ENCODE measurements at regions not wholly inside any gene's neighbourhood (a gene's known extent, or its start where the extent isn't known, plus 50 kb on each side); places are given as distances from the start of the nearest gene placed in this dataset.

DNA sequence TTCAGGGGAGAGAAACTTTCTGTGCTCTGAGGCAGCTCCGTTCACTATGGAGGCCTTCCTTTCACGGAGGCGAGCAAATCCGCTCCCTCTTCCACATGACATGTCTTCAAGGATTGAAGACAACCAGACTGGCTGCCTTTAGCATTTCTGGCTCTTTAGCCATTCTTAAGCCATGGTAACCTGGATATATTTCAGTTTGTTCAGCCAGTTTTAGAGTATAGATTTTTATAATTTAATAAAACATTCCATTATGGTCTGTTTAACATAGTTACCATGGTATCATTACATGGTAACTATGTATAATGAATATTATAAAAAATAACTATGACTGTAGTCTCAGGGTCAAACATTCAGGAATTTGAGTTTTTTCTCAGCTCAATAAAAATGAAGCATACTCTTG is 54.2 kb upstream of the NFIA start:
- no peak for DNase-seq

DNA sequence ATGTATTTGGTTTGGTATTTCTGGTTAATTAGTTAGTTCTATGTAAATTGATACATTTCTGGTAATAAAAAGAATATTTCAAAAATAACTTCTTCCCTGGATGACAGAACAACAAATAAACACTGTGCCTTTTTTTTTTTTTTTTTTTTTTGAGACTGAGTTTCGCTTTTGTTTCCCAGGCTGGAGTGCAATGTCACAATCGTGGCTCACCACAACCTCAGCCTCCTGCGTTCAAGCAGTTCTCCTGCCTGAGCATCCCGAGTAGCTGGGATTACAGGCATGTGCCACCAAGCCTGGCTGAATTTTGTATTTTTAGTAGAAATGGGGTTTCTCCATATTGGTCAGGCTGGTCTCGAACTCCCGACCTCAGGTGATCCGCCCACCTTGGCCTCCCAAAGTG is 64.3 kb upstream of the NFIA start:
- peak; percentile 23 for DNase-seq

DNA sequence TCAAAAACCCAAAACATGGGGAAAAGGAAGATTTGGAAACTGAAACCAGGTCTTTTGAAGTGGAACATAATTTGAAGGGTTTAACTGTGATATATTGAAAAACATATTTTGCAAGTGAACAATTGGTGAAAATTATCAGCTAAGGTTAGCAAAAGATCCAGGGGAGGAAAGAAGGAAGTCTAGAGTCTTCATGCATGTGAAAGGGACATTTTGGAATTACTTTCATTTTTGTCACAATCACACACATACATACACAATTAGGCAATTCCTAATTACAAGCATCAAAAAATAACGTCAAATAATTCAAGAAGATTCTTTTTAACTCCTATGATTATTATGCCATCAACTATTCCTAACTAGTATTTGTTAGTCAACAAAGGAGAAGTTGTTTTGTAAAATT is 64.7 kb upstream of the NFIA start:
- DNase-seq, result no peak

DNA sequence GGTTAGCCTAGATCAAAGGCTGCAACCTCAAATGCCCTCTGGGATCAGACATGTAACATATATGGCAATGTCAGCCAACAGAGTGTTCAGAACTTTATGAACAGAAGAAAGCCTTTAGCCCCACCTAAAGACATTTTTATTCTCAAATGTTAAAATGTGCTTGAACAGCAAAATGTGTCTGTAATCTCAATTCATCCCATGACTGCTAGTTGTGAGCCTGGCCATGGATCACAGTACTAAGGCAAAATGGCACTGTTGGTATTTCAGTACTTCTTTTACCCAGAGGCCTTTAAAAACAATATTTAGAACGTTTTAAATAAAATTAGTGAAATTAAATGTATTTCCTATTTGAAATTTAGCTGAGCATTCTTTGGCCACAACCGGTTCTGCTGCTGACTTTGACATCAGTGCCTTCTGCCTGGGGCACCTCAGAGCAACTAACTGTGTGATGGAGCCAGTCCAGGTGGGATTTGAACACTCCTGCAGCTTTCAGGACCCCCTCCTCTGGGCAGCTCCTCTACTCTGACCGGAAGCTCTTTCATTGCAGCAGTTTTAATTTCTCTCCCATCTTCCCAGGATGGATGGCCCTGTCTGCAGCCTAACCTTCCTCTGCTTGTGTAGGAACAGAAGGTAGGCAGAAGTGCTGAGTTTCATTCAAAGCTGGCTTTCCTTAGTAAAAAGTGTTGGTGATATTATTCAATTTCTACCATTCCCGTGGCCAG is 68.3 kb upstream of the NFIA start:
- DNase-seq, result peak; percentile 20

DNA sequence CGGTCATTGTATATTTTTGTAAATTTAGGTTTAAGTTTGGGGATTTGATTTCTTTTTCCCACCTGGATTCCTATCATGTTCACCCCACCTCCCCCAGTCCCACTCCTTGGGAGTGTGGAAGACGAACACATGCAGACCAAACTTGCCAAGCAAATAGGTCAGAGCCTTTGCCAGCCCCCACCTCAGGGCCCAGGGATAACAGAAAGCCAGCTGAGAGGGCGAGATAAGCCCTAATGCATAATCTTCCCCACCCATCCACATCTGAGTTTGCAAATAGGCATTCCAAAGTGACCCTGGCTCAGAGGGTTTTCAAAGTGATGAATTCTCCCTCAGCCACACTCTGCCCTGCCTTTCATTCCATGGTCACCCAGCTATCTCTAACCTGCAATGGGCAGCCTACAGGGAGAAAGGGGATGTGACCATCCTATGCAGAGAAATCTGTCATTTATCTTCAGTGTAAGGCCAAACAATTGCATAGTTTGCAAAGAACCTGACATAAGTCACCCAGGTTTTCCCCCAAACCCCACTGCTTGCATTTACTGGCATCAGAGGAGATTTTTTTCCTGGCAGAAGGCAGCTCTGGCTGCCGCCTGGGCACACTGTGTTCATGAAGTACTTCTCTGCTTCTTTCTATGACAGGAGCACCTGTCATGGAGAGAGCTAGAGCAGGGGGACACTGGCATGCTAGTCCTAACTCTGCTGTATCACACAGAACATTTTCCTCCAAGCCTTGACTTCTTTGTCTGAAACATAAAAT is 69.0 kb upstream of the NFIA start:
- peak; percentile 95 for DNase-seq

DNA sequence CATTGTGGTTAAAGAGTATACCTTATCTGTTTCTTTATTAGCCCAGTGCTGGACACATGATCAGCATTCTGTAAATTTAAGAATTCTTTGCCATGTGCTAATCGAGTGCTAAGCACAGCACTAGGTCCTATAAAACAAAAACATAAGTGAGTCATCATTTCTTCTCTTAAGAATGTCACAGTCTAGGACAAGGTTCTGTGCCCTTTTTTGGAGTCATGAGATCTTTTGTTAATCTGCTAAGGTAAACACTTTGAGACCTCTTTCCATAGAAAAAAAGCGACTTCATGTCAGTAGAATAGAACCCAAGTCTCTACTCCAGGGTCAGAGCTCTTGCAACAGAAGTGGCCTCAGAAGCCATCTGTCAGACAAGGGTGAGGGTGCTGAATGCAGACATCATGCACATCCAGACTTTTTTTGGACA is 70.0 kb upstream of the NFIA start:
- peak; percentile 62 for DNase-seq

DNA sequence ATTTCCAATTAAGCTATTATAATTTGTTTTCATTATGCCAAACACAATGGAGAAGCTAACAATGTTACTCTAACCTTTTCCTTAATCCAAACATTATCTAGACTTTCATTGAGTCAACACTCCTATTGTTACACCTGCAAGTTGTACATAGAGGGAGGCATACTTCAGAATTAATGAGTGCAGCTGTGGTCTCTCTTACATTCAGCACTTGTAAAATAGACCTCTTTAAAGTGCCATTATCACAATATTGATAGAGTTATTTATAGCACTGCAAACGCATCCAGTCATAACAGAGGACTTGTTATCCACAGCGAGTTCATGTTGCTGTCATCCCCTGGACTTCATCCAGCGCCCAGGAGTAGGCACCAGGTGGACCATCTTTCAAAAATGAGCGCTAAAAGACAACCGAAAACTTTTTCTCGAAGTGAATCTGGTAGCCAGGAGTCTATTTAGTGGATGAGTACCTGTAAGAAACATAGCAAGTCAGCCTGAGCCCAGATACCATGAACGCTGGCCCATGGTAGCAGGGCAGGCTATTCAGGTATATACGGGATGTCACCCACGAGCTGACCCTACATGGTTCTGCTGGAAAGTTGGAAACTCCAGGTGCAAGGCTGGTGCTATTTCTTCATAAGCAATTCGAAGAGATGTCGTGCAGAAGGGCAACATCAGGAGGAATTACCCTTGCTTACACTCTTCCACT is 70.6 kb upstream of the NFIA start:
- DNase-seq, result no peak

DNA sequence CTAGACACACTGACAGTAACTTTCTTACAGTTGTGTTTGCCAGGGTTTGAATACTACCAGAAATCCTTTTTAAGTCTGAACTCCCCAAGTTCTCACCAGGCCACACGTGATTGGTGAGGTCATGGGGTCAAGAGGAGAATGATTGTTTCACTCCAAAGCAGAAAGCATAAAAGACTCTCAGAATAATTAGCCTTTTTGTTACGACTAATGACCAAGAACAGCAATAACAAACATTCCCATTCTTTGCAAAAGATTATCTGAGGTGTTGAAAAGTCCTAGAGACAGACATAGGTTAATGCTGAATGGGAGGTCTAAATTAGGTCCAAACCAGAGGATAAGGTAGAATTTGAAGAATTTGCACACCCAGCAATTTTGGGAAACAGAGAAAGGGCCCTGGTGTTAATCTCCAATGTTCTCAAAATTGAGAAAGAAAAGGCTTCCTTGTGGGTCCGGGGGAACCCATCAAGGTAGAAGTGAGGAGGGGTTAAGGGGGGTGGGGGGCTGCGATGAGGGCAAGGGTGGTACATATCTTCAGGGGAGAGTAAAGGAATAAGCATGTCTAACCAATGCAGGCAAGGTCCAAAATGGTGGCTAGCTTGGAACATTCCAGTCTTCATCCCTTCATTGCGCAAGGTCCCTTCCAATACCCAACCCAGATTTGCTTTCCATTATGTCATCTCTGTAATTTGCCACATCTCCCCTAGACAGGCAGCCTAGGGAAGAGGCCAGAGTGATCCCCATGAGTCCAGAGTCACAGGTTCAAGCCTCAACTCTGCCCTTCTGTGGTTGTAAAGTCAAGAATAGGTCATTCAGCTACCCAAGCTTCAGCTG is 74.6 kb upstream of the NFIA start:
- no peak for DNase-seq

DNA sequence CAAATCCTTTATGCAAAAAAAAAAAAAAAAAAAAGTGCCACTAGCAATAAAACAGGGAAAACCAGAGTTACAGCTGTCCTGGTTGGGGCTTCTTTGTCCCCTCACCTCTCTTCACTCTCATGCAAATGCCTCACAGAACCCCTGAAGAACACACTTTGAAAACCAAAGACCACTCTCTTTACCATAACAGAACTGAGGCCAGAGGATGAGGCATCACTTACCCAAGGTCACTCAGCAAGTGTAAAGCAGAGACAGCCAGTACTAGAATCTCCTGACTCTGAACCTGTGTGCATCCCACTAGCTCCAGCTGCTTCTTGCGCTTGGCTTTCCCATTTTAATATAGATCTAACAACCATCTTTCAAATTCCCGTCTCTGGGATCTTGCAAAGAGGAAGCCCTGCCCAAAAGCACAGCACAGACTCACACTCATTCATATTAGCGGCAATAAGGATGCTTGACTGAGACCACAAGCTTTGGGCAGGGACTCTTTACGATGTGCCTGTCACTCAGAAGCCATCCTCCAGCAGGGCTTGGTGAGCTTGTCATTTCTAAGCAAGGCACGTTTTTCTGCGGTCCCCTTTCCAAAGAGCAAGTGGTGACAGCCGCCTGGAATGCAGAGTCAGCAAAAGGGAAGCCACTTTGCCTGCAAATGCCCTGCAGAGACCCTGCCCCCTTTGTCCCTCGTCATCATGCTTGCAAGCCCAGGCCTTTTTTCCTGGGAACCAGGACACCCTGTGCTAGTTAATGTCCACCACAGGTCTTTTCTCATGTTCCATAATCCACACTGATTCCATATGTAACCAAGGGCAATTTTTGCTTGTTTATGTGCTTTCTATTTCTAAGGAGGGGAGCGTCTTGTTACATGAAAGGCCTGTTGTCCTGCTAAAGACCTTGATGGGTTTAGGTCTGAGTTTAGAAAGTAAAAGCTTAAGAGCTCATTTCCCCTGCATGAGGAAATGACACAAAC is 76.5 kb upstream of the NFIA start:
- DNase-seq, result no peak

DNA sequence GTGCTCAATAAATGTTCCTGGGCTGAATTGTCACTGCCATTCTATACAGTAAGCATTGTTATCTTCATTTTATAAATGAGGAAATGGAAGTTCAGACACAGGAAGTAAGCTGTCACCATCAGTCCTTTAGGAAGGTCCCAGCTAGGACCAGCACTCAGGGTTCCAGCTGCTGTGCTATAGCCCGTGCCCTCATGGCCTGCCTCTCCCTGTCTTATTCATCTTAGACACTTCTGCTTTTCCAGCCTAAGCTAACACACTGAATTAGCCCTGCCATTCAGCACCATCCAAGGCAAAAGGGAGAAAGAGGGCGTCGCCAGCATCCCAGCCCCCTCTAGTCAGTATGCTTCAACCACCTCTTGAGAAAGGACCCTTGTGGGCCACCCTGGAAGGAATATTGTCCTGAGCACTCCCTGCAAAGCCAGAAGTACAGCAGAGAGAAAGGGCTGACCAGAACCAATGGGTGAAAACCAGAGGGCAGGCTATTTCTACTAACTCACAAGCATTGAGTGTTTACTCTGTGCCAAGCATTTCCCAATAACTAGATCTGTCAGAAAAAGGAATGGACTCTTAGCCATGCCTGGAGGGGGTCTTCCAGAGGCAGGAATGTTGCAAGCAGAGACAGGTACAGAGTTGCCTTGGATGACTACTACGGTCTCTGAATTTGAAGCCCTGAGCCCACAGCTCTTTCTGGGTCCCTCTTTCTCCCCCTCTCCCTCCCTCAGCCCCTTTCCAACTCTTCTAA is 77.9 kb upstream of the NFIA start:
- DNase-seq, result no peak

DNA sequence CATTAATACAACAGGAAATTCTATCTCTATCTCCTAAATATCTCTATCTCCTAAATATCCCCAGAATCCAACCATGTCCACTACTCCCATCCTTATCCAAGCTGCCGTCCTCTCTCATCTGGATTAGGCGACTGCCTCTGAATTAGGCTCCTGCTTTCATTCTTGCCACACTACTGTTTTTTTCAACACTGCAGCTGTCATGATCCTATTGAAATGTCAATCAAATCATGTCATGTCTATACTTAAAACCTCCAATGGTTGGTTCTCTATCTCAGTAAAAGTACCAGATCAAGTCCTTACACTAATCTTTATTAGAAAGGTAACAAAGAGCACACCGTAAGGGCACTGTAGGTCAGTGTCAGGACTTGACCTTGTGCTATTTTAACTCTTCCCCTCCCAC is 82.0 kb upstream of the NFIA start:
- no peak for DNase-seq

DNA sequence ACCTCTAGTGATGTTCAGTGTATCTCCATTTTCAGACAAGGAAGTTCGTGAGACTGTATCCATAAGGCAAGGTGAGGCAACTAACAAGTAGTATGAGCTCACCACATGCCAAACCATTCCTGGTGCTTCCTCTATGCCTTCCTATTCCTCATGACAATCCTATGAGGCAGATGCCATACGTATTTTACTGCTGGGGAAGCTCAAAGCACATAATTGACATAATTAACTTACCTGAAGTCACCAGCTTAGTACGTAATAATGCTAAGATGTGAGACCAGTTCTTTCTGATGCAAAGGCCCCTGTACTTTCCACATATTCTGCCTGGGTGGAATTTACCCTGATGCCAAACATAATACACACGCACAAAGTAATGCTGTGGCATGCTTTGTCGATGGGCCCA is 83.6 kb upstream of the NFIA start:
- DNase-seq, result no peak

DNA sequence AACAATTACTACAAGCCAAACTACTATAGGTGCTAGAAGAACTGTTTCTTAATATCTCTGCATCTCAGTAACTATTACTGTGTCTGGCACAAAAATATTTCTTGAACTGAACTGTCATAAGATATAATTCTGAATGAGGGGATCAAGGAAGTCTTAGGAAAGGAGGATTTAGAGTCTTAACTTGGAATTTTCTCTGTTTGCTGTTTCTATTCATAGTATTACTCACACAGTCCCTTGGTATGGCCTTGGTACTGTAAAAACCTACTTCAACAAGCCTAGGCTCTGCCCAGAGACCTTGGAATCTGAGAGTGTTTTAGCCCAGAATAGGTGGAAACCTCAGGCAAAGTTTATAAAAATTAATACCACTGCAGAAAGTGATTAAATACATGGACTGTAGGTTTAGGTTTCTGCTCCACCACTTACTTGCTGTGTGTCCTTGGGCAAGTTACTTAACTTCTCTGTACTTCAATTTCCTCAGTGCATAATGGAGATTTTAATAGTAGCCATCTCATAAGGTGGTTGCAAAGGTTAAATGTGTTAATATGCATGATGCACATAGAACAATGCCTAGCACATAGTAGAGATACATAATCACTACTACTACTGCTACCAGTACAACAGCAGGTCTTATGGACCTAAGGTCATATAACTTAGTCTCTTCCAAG is 87.4 kb upstream of the NFIA start:
- no peak for DNase-seq

DNA sequence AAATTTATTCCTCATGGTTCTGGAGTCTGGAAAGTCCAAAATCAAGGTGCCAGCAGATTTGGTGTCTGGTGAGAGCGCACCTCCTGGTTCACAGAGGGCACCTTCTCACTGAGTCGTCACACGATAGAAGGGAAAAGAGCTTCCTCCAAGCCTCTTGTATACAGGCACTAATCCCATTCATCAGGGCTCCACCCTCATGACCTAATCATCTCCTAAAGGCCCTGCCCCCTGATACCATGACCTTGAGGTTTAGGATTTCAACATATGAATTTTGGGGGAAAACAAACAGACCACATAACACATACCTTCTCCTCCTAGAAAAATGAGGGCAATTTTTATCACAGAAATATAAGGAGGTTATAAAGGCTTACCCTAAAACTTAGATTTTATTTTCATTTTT is 88.0 kb upstream of the NFIA start:
- peak; percentile 32 for DNase-seq

DNA sequence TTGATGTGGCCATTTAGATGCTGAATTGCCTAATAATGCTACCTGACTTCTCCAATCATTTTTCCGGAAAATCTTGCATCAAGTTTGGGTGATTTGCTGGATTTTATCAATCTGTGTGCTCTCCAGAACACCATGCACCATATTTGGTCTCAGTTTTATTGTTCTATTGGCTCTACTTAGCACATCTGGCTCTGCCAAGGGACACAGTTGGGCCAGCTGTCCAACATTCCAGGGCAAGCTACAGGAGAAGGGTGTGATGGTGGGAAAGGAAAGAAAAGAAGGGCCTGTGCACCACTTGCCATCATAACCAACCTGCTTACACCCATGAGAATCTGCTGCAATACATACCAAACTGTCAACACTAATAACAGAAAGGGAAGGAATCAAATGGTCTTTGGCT is 90.2 kb upstream of the NFIA start:
- DNase-seq, result no peak

DNA sequence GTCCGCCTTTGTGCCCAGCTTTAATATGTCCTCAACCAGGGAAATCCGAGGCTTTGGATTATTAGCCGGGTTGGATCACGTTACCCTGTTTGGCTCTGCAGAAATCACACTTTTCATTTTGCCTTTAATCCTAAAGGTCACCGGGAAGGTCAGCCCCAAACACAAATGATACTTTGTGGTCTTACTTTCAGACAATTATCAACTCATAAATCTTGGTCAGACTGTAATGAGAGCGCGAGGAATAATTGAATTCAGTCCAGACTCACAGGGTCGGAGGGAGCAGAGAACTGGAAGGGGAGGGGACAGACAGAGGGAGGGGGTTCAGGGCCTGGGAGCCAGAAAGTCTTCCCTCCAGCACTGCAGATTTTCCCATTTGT is 91.7 kb upstream of the NFIA start:
- no peak for DNase-seq

DNA sequence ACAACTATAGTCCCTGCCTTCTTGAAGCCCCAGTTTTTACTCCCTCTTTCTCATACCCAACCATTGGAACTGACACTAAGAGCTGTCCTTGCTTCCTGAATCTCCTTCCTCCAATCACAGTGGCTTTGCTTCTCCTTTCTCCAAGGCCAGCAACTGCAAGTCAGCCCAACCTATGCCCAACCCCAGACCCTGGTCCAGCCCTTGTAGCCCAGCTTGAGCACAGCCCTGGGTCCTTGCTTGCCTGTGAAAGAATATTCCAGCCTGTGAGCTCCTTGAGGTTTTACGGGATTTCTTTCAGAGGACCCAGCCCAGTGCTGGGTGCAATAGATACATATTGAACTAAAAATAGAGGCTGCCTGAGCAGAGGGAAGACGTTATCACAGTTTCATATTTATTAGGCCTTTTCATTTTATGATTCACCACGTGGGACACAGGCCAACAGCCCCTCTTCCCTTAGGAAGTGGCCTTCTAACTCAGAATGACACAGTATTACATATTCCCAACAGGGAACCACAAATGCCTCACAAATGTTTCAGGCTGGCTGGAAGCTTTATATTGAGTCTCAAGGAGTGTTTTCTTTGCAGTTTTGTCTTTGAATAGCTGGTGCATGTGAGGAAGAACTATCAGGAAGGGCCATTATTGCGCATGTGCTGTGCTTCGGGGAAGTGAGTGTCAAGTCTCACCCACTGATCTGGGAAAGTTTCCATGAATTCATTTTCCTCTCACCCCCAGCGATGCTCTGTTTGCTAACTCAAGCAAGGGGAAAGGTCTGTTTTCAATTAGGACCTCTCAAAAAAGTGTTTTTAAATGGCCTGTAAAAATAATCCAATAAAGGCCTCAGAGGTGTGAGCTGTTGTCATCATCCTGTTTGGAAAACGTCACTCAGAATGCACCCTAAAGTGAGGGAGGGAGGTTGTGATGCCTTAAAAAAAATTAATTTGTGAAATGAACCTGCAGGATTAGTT is 92.3 kb upstream of the NFIA start:
- DNase-seq, result no peak

DNA sequence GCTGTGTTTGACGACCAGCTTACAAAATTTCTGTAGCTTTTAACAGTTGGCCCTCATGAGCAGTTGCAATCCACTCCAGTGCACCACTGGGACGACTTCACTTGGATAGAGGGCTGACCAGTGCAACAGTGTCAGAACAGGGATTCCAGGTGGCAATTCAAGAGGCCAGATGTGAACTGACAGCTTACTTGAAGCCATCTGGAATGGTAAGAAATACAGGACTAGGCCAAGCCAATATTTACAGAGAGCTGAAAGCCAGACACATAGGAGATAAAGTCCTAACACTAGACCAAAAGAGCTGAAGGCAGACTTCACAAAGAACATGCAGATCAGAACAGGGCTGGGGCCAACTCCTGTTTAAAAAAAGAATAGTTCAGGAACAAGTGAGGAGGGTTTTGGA is 93.5 kb upstream of the NFIA start:
- DNase-seq, result no peak

DNA sequence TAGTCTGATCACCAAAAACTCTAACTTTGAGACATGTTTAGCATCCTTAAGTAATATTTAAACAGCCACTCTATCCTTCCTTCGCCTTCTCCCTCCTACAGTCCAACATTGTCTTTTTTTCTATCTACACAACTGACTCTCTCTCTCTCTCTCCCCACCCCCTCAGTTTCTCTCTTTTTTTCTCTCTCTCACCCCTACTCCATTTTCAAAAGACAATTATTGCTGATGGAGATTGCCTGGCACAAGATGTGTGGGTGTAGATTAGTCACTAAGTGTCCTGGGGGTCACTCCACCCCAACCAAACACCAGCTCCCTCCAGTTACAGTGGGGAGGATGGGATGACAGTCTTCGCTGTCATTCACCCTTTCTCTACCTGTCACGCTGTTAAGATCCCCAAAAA is 94.5 kb upstream of the NFIA start:
- DNase-seq, result no peak
